WTC11 (cell line): ENCODE measurements at regions not wholly inside any gene's neighbourhood (a gene's known extent, or its start where the extent isn't known, plus 50 kb on each side); places are given as distances from the start of the nearest gene placed in this dataset.

Experiments used
- ATAC-seq: fragments of 200-7000 bp; cut with Tn5 transposase; 2 replicates; pipeline ENCODE4 v1.10.0; 2021; ENCODE audit warnings: mild to moderate bottlenecking, moderate library complexity
- CTCF ChIA-PET: fragments of 300-600 bp; sonication (Branson Sonifier 250); formaldehyde crosslinking; loops from one replicate; lab custom pipeline; 2021; ENCODE audit warnings: antibody characterized with exemption; lab: Charles Lee
- POLR2A ChIA-PET: fragments of 350-600 bp; sonication (Branson Sonifier 250); formaldehyde crosslinking; loops from one replicate; lab custom pipeline; 2021; ENCODE audit warnings: antibody characterized with exemption; lab: Charles Lee
- DNase-seq: peaks from one replicate; pipeline ENCODE4 v3.0.0; 2021; ENCODE audit warnings: low spot score
- H3K27ac Mint-ChIP-seq: 2 replicates; pipeline ENCODE4 v1.8.0; 2021; ENCODE audit warnings: mixed read lengths
- H3K27me3 Mint-ChIP-seq: 2 replicates; pipeline ENCODE4 v1.8.0; 2021; ENCODE audit warnings: low read depth, mild to moderate bottlenecking, moderate library complexity, mixed read lengths
- H3K36me3 Mint-ChIP-seq: 2 replicates; pipeline ENCODE4 v1.8.0; 2021; ENCODE audit warnings: mixed read lengths
- H3K4me1 Mint-ChIP-seq: 2 replicates; pipeline ENCODE4 v1.8.0; 2022; ENCODE audit warnings: mixed read lengths
- H3K4me3 Mint-ChIP-seq: 2 replicates; pipeline ENCODE4 v1.8.0; 2021; ENCODE audit warnings: mild to moderate bottlenecking, moderate library complexity, mixed read lengths
- H3K9me3 Mint-ChIP-seq: 2 replicates; pipeline ENCODE4 v1.8.0; 2021; ENCODE audit warnings: mixed read lengths
- E2F1 ChIP-seq: sonication (generic); formaldehyde crosslinking; IDR thresholded peaks from 2 replicates; pipeline ENCODE4 v1.8.0; 2022; ENCODE audit warnings: mild to moderate bottlenecking, missing genetic modification reagents
- ETV6 ChIP-seq: sonication (generic); formaldehyde crosslinking; IDR thresholded peaks from 2 replicates; pipeline ENCODE4 v1.8.1; 2022; ENCODE audit warnings: mild to moderate bottlenecking, missing genetic modification reagents
- GABPB1 ChIP-seq: sonication (generic); formaldehyde crosslinking; IDR thresholded peaks from 2 replicates; pipeline ENCODE4 v1.8.1; 2023; ENCODE audit warnings: mild to moderate bottlenecking, missing genetic modification reagents
- GTF2I ChIP-seq: fragments of 250-450 bp; sonication (Bioruptor Pico); conservative IDR thresholded peaks from 2 replicates; pipeline ENCODE4 v1.4.0; 2021; ENCODE audit warnings: mild to moderate bottlenecking
- JAZF1 ChIP-seq: fragments of 250-450 bp; sonication (Bioruptor Pico); IDR thresholded peaks from 2 replicates; pipeline ENCODE4 v1.9.0; 2021; ENCODE audit warnings: moderate library complexity, mild to moderate bottlenecking, inconsistent platforms
- JUN ChIP-seq: sonication (generic); formaldehyde crosslinking; IDR thresholded peaks from 2 replicates; pipeline ENCODE4 v1.8.0; 2023; ENCODE audit warnings: mild to moderate bottlenecking, missing genetic modification reagents
- MXD4 ChIP-seq: fragments of 250-450 bp; sonication (Bioruptor Pico); IDR thresholded peaks from 2 replicates; pipeline ENCODE4 v1.8.0; 2021; ENCODE audit warnings: mild to moderate bottlenecking, moderate library complexity, borderline replicate concordance
- NFYB ChIP-seq: sonication (generic); formaldehyde crosslinking; conservative IDR thresholded peaks from 2 replicates; pipeline ENCODE4 v1.8.0; 2022; ENCODE audit warnings: low read depth, missing genetic modification reagents
- NR1H2 ChIP-seq: sonication (generic); formaldehyde crosslinking; IDR thresholded peaks from 2 replicates; pipeline ENCODE4 v1.9.0; 2021; ENCODE audit warnings: mild to moderate bottlenecking, moderate library complexity, missing genetic modification reagents
- STAT6 ChIP-seq: sonication (generic); formaldehyde crosslinking; conservative IDR thresholded peaks from 2 replicates; pipeline ENCODE4 v1.8.1; 2023; ENCODE audit warnings: mild to moderate bottlenecking, low read depth, missing genetic modification reagents, moderate library complexity
- TP53 ChIP-seq: sonication (generic); formaldehyde crosslinking; IDR thresholded peaks from 2 replicates; pipeline ENCODE4 v1.8.1; 2023; ENCODE audit warnings: mild to moderate bottlenecking, missing genetic modification reagents
- ZBTB21 ChIP-seq: sonication (generic); formaldehyde crosslinking; IDR thresholded peaks from 2 replicates; pipeline ENCODE4 v1.8.1; 2023; ENCODE audit warnings: mild to moderate bottlenecking, missing genetic modification reagents, borderline replicate concordance
- ZNF425 ChIP-seq: fragments of 250-450 bp; sonication (Bioruptor Pico); conservative IDR thresholded peaks from 2 replicates; pipeline ENCODE4 v1.9.0; 2021; ENCODE audit warnings: mild to moderate bottlenecking
- ZNF512 ChIP-seq: sonication (generic); formaldehyde crosslinking; IDR thresholded peaks from 2 replicates; pipeline ENCODE4 v1.8.1; 2022; ENCODE audit warnings: missing genetic modification reagents, borderline replicate concordance
- TF ChIP-seq, protein P1 (sequence below): sonication (generic); formaldehyde crosslinking; IDR thresholded peaks from 2 replicates; pipeline ENCODE4 v1.8.0; 2023; ENCODE audit warnings: missing genetic modification reagents, mild to moderate bottlenecking, borderline replicate concordance

GRCh38 chr1:81407000-81407821, 393.5 kb upstream of the ADGRL2 start:
- H3K27ac Mint-ChIP-seq = peak overlapping the region; percentile 36; the same call in 1 of the 2 replicates
- H3K9me3 Mint-ChIP-seq = no peaks in the 10 kb centered on the region
- DNase-seq (no peak), ATAC-seq (peak; percentile 30; the same call in 1 of the 2 replicates)
- peaks cover 56% of the 10 kb centered on the region for H3K4me1 Mint-ChIP-seq
- TF ChIP-seq JUN (no peak), ETV6 (CRISPR knock-in tag) (no peak), TP53 (CRISPR knock-in tag) (no peak), ZBTB21 (CRISPR knock-in tag) (no peak), ZNF512 (CRISPR knock-in tag) (no peak), JAZF1 (CRISPR knock-in tag) (no peak), GTF2I (CRISPR knock-in tag) (no peak), E2F1 (CRISPR knock-in tag) (no peak), NFYB (no peak), ZNF425 (no peak), STAT6 (no peak), GABPB1 (CRISPR knock-in tag) (no peak), MXD4 (CRISPR knock-in tag) (no peak), NR1H2 (CRISPR knock-in tag) (no peak)
- TF ChIP-seq, protein P1, sequence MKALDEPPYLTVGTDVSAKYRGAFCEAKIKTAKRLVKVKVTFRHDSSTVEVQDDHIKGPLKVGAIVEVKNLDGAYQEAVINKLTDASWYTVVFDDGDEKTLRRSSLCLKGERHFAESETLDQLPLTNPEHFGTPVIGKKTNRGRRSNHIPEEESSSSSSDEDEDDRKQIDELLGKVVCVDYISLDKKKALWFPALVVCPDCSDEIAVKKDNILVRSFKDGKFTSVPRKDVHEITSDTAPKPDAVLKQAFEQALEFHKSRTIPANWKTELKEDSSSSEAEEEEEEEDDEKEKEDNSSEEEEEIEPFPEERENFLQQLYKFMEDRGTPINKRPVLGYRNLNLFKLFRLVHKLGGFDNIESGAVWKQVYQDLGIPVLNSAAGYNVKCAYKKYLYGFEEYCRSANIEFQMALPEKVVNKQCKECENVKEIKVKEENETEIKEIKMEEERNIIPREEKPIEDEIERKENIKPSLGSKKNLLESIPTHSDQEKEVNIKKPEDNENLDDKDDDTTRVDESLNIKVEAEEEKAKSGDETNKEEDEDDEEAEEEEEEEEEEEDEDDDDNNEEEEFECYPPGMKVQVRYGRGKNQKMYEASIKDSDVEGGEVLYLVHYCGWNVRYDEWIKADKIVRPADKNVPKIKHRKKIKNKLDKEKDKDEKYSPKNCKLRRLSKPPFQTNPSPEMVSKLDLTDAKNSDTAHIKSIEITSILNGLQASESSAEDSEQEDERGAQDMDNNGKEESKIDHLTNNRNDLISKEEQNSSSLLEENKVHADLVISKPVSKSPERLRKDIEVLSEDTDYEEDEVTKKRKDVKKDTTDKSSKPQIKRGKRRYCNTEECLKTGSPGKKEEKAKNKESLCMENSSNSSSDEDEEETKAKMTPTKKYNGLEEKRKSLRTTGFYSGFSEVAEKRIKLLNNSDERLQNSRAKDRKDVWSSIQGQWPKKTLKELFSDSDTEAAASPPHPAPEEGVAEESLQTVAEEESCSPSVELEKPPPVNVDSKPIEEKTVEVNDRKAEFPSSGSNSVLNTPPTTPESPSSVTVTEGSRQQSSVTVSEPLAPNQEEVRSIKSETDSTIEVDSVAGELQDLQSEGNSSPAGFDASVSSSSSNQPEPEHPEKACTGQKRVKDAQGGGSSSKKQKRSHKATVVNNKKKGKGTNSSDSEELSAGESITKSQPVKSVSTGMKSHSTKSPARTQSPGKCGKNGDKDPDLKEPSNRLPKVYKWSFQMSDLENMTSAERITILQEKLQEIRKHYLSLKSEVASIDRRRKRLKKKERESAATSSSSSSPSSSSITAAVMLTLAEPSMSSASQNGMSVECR (CRISPR knock-in tag) = no peak
- no peaks in the 10 kb centered on the region for H3K27me3 Mint-ChIP-seq
- CTCF ChIA-PET = interaction anchor here (0.8 to 1.2 kb wide), 2 partner anchors 101 to 102 kb away, joined by 3 read pairs; no protein-coding TSS in a partner anchor
- POLR2A ChIA-PET = no interaction called here
- no peak overlapping the region for H3K4me3 Mint-ChIP-seq
- H3K36me3 Mint-ChIP-seq = no peaks in the 10 kb centered on the region
